ENCODE measurements at regions not wholly inside any gene's neighbourhood (a gene's known extent, or its start where the extent isn't known, plus 50 kb on each side); places are given as distances from the start of the nearest gene placed in this dataset.

GRCh38 chr5:68368311-68369022, 152.9 kb downstream of the PIK3R1 start:
- no peak for ATAC-seq
- Histone ChIP-seq H3K27ac (no peak overlapping the region), H3K4me3 (no peak overlapping the region), H3K27me3 (peaks cover 0 to 2% of the 10 kb centered on the region in 2 donors), H3K36me3 (replicated peaks in 1 of 2; ENCODE audit: insufficient read depth in 1 of 2, low read depth in 2 of 2) (no peaks in the 10 kb centered on the region), H3K4me1 (no peaks in the 10 kb centered on the region), H3K9me3 (no peaks in the 10 kb centered on the region)
- TF ChIP-seq, protein P1, sequence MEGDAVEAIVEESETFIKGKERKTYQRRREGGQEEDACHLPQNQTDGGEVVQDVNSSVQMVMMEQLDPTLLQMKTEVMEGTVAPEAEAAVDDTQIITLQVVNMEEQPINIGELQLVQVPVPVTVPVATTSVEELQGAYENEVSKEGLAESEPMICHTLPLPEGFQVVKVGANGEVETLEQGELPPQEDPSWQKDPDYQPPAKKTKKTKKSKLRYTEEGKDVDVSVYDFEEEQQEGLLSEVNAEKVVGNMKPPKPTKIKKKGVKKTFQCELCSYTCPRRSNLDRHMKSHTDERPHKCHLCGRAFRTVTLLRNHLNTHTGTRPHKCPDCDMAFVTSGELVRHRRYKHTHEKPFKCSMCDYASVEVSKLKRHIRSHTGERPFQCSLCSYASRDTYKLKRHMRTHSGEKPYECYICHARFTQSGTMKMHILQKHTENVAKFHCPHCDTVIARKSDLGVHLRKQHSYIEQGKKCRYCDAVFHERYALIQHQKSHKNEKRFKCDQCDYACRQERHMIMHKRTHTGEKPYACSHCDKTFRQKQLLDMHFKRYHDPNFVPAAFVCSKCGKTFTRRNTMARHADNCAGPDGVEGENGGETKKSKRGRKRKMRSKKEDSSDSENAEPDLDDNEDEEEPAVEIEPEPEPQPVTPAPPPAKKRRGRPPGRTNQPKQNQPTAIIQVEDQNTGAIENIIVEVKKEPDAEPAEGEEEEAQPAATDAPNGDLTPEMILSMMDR (IDR thresholded peaks at IDR 0.05), result no peak
- TF ChIP-seq POLR2A (IDR thresholded peaks at IDR 0.05), result no peak
- intact Hi-C loops (cut with DNase I), result no loop called here
- 64 to 78% methylated on average over 5 of the region's 5 CpGs for WGBS, 2 donors
- no peak for DNase-seq

DNA sequence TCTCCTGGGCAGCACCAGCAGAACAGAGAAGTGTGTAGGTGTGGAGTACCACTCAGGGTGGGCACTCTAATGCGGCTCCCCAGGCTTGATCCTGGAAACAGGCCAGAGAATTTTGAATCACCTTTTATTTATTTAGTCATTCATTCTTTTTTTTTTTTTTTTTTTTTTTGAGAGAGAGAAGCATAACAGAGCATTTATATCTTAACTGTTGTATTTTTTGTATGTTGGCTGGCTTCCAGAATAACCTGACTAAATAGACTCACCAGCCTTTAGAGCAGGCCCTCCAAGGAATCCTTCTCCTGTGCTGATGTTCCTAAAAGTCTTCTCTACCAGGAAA, 153.4 kb downstream of the PIK3R1 start:
- DNase-seq (no peak), ATAC-seq (peak; percentile 27)
- Histone ChIP-seq H3K4me3 (no peak overlapping the region), H3K27ac (no peak overlapping the region), H3K4me1 (no peaks in the 10 kb centered on the region), H3K36me3 (replicated peaks in 1 of 2; ENCODE audit: insufficient read depth in 1 of 2, low read depth in 2 of 2) (no peaks in the 10 kb centered on the region), H3K9me3 (no peaks in the 10 kb centered on the region), H3K27me3 (no peaks in the 10 kb centered on the region)
- WGBS, 2 donors, result 19 to 21% methylated on average over 1 of the region's 1 CpG
- intact Hi-C loops (cut with DNase I), result no loop called here
- TF ChIP-seq POLR2A (IDR thresholded peaks at IDR 0.05), result no peak
- TF ChIP-seq, protein P1 (IDR thresholded peaks at IDR 0.05), result no peak

GRCh38 chr5:68369457-68370125, 154.0 kb downstream of the PIK3R1 start:
- TF ChIP-seq POLR2A (IDR thresholded peaks at IDR 0.05), result no peak
- TF ChIP-seq, protein P1 (IDR thresholded peaks at IDR 0.05), result no peak
- H3K27me3 ChIP-seq, result no peaks in the 10 kb centered on the region
- ATAC-seq, result no peak
- peak in 1 of 4 donors; percentile 20 for DNase-seq
- no peak overlapping the region for H3K27ac ChIP-seq
- intact Hi-C loops (cut with DNase I), result no loop called here
- H3K36me3 ChIP-seq (replicated peaks in 1 of 2; ENCODE audit: insufficient read depth in 1 of 2, low read depth in 2 of 2), result no peaks in the 10 kb centered on the region
- no peak overlapping the region for H3K4me3 ChIP-seq
- H3K9me3 ChIP-seq, result no peaks in the 10 kb centered on the region
- no peaks in the 10 kb centered on the region for H3K4me1 ChIP-seq
- WGBS, 2 donors, result 63 to 75% methylated on average over 7 of the region's 7 CpGs

- DNase-seq (no peak), ATAC-seq (no peak)
- intact Hi-C loops (cut with DNase I), result no loop called here
- H3K9me3 ChIP-seq, result no peaks in the 10 kb centered on the region
- no peaks in the 10 kb centered on the region for H3K4me1 ChIP-seq
- no peak overlapping the region for H3K4me3 ChIP-seq
- no peak overlapping the region for H3K27ac ChIP-seq
- no peaks in the 10 kb centered on the region for H3K27me3 ChIP-seq
- no peaks in the 10 kb centered on the region for H3K36me3 ChIP-seq (replicated peaks in 1 of 2; ENCODE audit: insufficient read depth in 1 of 2, low read depth in 2 of 2)
- 85 to 93% methylated on average over 2 of the region's 2 CpGs for WGBS, 2 donors
- TF ChIP-seq, protein P1 (IDR thresholded peaks at IDR 0.05), result no peak
- TF ChIP-seq POLR2A (IDR thresholded peaks at IDR 0.05), result no peak
Observed at GRCh38 chr5:68370196-68370595, 154.6 kb downstream of the PIK3R1 start.

GRCh38 chr5:68371607-68372006, 156.1 kb downstream of the PIK3R1 start:
- no peaks in the 10 kb centered on the region for H3K27me3 ChIP-seq
- TF ChIP-seq, protein P1 (IDR thresholded peaks at IDR 0.05), result no peak
- TF ChIP-seq POLR2A (IDR thresholded peaks at IDR 0.05), result no peak
- H3K9me3 ChIP-seq, result no peaks in the 10 kb centered on the region
- intact Hi-C loops (cut with DNase I), result no loop called here
- H3K36me3 ChIP-seq (replicated peaks in 1 of 2; ENCODE audit: insufficient read depth in 1 of 2, low read depth in 2 of 2), result no peaks in the 10 kb centered on the region
- no peak overlapping the region for H3K4me3 ChIP-seq
- DNase-seq, result no peak
- no peak overlapping the region for H3K27ac ChIP-seq
- peaks cover 2% of the 10 kb centered on the region for H3K4me1 ChIP-seq
- WGBS, 2 donors, result 48 to 60% methylated on average over 2 of the region's 2 CpGs
- no peak for ATAC-seq
